IgD-negative memory B cell (primary cell): ENCODE measurements at regions not wholly inside any gene's neighbourhood (a gene's known extent, or its start where the extent isn't known, plus 50 kb on each side); places are given as distances from the start of the nearest gene placed in this dataset.
"Not testable (repeated sequence)": the region's sequence is repeated elsewhere in the genome, so short reads cannot be mapped to it uniquely, and the experiment has no call there.

Source experiments
- H3K27ac Mint-ChIP-seq, 3 donors: one replicate each; pipeline ENCODE4 v1.8.0; 2020 to 2022; ENCODE audit warnings: mild to moderate bottlenecking in 3 of 3, mixed read lengths in 3 of 3, moderate library complexity in 1 of 3
- H3K27me3 Mint-ChIP-seq: one replicate; pipeline ENCODE4 v1.8.0; 2021; ENCODE audit warnings: mixed read lengths
- H3K36me3 Mint-ChIP-seq: one replicate; pipeline ENCODE4 v1.8.0; 2020; ENCODE audit warnings: mild to moderate bottlenecking, mixed read lengths
- H3K4me1 Mint-ChIP-seq, 3 donors: one replicate each; pipeline ENCODE4 v1.8.0; 2020 to 2022; ENCODE audit warnings: mixed read lengths in 3 of 3, mild to moderate bottlenecking in 1 of 3
- H3K4me3 Mint-ChIP-seq, 4 donors: one replicate each; pipeline ENCODE4 v1.8.0; 2020 to 2022; ENCODE audit warnings: mild to moderate bottlenecking in 4 of 4, mixed read lengths in 4 of 4, moderate library complexity in 3 of 4
- H3K9me3 Mint-ChIP-seq, 3 donors: one replicate each; pipeline ENCODE4 v1.8.0; 2020 to 2021; ENCODE audit warnings: mixed read lengths in 3 of 3, mild to moderate bottlenecking in 1 of 3

DNA sequence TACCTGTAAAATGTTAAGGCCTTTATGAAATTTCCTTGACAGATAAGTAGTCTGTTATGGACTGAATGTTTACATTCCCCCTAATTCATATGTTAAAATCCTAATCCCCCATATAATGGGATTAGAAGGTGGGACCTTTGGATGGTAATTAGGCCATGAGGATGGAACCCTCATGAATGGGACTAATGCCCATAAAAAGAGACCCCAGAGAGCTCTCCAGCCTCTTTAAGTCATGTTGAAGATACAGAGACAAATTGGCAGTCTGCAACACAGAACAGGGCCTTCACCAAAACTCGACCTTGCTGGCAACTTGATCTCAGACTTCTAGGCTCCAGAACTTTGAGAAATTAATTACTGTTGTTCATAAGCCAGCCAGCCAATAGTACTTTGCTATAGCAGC lies 1344.5 kb upstream of the PCDH7 start:
- Mint-ChIP-seq H3K9me3 (peaks cover 0 to 5% (median 3%) of the 10 kb centered on the region in 3 donors), H3K4me3 (no peak overlapping the region), H3K36me3 (no peaks in the 10 kb centered on the region), H3K4me1 (no peaks in the 10 kb centered on the region), H3K27me3 (no peaks in the 10 kb centered on the region), H3K27ac (no peak overlapping the region)

DNA sequence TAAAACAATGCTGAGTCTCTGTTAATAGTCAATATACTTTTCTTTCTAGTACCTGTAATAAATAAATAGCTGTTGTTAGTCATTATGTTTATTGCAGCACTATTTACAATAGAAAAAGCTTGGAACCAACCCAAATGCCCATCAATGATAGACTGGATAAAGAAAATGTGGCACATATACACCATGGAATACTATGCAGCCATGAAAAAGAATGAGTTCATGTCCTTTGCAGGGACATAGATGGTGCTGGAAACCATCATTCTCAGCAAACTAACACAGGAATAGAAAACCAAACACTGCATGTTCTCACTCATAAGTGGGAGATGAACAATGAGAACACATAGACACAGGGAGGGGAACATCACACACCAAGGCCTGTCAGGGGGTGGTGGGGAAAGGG lies 1341.9 kb upstream of the PCDH7 start:
- not testable (repeated sequence) for H3K27me3 Mint-ChIP-seq, H3K27ac Mint-ChIP-seq, H3K9me3 Mint-ChIP-seq, H3K36me3 Mint-ChIP-seq, H3K4me1 Mint-ChIP-seq, H3K4me3 Mint-ChIP-seq

DNA sequence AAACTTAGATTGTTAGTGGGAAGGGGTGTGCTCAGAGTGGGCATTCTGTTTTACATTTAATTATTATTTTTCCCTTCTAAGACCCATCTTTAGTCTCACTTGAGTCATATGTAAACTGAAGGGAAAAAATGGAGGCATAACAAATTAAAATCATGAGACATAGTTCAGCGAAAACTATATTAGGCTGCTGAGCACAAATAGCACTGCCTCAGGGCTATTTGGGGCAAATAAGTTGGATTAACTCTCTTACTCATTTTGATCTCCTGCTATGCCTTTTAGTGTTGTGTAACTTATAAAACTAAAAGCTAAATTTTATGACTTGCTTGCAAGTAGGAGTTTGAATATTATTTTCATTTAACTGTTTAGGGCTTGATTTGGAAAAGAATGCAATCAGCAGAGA lies 1329.2 kb upstream of the PCDH7 start:
- H3K9me3 Mint-ChIP-seq: peaks cover 2 to 23% (median 6%) of the 10 kb centered on the region in 3 donors

DNA sequence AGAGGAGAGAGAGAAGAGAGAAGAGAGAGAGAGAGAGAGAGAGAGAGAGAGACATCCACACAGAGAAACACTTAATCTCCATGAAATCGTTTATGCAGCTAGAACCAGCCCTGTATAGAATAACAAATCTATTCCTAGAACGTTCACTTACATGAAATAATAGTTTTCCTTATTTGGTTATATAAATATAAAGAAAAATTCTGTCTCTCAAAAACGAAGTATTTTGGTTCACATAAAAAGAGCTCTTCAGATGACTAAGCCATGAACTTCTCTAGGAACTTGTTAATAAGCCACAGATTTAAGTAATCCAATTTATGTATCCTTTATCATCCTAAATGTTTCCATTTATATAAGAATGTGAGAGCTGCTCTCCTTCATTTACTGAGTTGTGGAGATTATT lies 1315.1 kb upstream of the PCDH7 start:
- Mint-ChIP-seq H3K4me1 (no peaks in the 10 kb centered on the region), H3K4me3 (no peak overlapping the region), H3K27ac (no peak overlapping the region), H3K9me3 (peaks cover 2 to 10% (median 7%) of the 10 kb centered on the region in 3 donors), H3K27me3 (no peaks in the 10 kb centered on the region), H3K36me3 (no peaks in the 10 kb centered on the region)

More for the DNA sequence above, 1329.2 kb upstream of the PCDH7 start:
- H3K4me1 Mint-ChIP-seq: no peaks in the 10 kb centered on the region
- no peaks in the 10 kb centered on the region for H3K36me3 Mint-ChIP-seq
- no peak overlapping the region for H3K4me3 Mint-ChIP-seq
- H3K27me3 Mint-ChIP-seq: no peaks in the 10 kb centered on the region
- H3K27ac Mint-ChIP-seq: no peak overlapping the region

DNA sequence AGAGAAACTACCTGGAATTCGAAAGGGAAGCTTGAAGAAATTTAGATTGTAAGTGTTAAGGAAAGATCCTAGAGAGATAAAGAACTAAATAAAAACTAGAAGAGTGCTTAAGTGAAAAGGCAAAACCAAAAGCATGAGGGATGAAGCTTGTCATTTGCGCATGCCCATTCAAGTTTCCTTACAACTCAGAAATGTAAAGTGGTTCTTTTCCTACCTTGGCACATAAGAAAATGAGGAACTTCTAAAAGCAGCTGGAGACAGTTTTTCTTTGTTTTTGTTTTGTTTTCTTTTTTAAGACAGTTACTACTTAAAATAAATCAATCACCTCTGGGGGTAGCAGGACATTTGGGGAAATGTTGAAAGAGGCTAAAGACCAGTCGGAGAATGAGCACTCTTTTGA lies 1304.4 kb upstream of the PCDH7 start:
- no peak overlapping the region for H3K4me3 Mint-ChIP-seq
- H3K27me3 Mint-ChIP-seq: no peaks in the 10 kb centered on the region
- no peaks in the 10 kb centered on the region for H3K36me3 Mint-ChIP-seq
- H3K4me1 Mint-ChIP-seq: peaks cover 0 to 3% (median 0%) of the 10 kb centered on the region in 3 donors
- H3K9me3 Mint-ChIP-seq: peaks cover 0 to 3% (median 0%) of the 10 kb centered on the region in 3 donors
- H3K27ac Mint-ChIP-seq: no peak overlapping the region

DNA sequence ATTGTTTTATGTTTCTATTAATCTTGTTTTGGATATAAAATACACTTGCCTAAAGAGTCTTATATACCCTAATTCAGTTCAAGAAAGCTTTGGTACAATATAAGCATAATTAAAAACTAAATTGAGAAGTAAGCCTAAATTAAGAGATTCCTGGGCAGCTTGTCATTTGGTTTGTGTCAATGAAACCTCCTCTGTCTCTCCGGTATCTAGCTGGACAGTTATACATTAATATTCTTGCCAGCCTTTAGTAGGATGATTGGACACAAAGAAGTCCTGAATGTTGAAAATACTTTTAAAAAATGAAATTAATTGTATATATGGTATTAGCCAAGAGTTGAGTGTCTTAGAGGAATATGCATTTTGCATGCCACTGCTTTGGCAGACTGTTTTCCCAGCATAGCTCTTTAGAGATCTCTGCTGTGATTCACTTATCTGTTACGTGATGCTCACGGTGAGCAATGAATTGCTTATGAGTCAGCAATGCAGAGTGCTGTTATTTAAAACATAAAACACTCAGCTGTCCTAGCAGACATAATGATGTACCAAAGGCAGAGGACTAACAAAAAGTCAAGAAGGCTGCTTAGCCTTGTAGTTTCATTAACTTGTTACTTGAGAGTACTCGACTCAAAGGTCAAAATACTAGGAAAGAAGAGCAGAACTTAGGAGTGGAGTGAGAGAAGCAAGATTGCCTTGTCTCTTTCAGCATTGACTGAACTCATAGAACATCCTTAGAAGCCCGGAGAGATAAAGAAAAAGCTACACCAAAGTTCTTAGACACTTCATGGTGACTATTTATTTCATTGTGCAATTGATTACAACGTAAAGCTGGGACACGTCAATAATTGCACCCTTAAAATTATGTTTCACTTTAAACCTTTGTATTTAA lies 1296.1 kb upstream of the PCDH7 start:
- Mint-ChIP-seq H3K9me3 (peaks cover 0 to 5% (median 0%) of the 10 kb centered on the region in 3 donors), H3K27ac (no peak overlapping the region), H3K36me3 (no peaks in the 10 kb centered on the region), H3K4me1 (no peaks in the 10 kb centered on the region), H3K4me3 (no peak overlapping the region), H3K27me3 (no peaks in the 10 kb centered on the region)

DNA sequence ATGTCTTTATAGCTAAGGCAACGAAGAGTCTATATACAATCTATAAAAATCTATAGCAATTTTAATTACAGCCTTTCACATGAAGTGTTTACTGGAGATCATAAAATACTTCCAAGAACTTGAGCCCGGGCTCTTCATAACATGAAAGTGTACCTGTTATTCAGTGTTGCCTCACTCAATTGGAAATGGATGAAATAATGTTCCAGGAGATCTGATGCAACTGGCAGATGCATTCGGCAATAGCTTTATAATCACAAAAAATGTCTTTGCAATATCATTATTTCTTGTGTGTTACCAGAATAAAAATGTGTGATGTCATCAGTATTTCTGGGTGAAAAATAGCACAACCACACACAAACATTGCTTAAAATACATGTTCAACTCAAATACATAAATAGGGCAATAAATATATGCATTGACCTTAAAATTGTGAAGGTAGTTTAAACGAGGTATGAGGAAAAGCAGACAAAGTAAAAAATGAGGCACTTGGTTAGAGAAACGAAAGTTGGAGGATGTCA lies 1266.8 kb upstream of the PCDH7 start:
- H3K27me3 Mint-ChIP-seq: no peaks in the 10 kb centered on the region
- no peak overlapping the region for H3K27ac Mint-ChIP-seq
- H3K4me1 Mint-ChIP-seq: no peaks in the 10 kb centered on the region
- H3K9me3 Mint-ChIP-seq: peaks cover 0 to 7% (median 6%) of the 10 kb centered on the region in 3 donors
- H3K4me3 Mint-ChIP-seq: no peak overlapping the region
- H3K36me3 Mint-ChIP-seq: no peaks in the 10 kb centered on the region

DNA sequence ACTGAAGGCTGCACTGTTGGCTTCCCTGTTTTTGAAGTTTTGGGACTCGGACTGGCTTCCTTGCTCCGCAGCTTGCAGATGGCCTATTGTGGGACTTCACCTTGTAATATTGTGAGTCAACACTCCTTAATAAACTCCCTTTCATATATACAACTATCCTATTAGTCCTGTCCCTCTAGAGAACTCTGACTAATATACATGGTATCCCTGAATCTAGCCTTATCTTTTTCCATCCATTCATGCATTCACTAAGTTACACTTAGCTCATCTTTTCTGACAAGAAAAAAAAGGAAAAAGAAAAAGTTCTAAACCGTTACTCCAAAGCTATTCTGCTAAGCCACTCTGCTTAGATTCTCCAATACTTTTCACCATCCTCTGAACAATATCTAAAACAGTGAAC lies 1260.2 kb upstream of the PCDH7 start:
- Mint-ChIP-seq H3K27me3 (no peaks in the 10 kb centered on the region), H3K9me3 (peaks cover 0 to 7% (median 2%) of the 10 kb centered on the region in 3 donors), H3K4me1 (no peaks in the 10 kb centered on the region), H3K36me3 (no peaks in the 10 kb centered on the region), H3K4me3 (no peak overlapping the region), H3K27ac (no peak overlapping the region)

DNA sequence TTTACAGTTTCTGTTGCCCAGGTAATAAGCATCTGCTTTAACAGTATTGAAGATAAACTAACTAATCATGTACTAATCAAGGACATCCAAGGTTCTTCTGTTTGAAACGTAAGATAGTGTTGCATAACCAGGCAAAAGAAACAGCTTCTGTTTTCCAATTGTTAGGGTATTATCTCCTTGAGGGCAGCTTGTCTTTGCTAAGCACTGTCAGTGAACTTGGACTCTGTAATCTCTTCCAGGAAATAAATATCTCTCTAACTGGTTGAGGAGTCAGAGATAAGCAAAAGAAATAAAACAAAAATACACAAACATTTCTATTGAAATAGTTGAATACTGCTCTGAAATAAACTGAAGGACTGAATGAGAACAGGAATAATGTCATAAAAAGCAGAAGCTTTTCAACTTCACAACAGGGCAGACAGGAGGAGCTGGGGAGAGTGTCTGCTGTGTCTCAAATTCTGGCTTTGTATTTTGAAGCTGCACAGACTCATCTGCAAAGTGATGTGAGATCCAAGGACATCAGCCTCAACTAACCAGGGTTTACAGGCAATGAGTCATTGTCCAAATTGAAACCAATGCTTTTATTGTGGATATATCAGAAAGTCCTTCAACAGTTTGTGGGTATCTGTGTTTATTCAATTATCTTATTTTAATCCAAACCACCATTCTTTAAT lies 1253.0 kb upstream of the PCDH7 start:
- Mint-ChIP-seq H3K36me3 (no peaks in the 10 kb centered on the region), H3K27me3 (no peaks in the 10 kb centered on the region), H3K27ac (no peak overlapping the region), H3K9me3 (peaks cover 0 to 8% (median 0%) of the 10 kb centered on the region in 3 donors), H3K4me3 (no peak overlapping the region), H3K4me1 (peaks cover 0 to under 1% (median 0%) of the 10 kb centered on the region in 3 donors)
